Head of caudate nucleus (tissue), 42 donors: ENCODE measurements at regions not wholly inside any gene's neighbourhood (a gene's known extent, or its start where the extent isn't known, plus 50 kb on each side); places are given as distances from the start of the nearest gene placed in this dataset.

ENCODE experiments used
- DNase-seq, 42 donors: peaks; one replicate each; pipeline versions ENCODE4 v3.0.0 to v3.0.0-alpha.2; 2020 to 2021; ENCODE audit warnings: mixed read lengths in 7 of 42
- intact Hi-C: fragments of 100-400 bp; cut with DNase I; formaldehyde crosslinking; loops from one replicate; pipeline ENCODE4 v1.15.0; 2022

DNA sequence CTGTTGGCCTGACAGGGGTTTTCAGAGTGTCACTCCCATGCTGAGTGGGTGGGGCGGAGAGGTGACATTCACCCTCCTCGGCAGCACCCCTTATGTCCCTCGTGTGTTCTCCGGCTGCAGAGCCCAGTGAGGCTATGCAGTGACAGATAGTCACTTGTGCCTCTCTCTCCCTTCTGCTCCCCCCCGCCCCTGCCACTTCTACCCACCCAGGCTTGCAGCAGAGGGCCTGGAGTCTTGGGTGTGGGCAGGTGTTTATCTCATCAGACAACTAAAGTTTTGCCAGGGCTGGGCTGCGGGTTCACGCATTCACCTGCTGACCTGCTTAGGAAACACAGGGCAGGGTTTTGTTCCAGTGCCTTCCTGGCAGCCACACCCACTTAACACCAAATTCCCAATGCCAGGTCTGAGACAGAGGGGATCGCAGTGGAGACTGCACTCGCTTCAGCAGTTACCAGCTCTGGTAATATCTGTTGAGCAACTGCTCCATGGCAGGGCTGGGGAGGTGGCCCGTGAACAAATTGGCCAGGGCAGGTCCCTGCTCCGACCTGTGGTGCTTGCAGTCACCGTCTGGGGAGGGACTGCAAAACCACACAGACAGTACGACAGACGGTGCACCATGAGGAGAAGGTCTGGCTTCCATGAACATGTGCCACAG, 50.5 kb upstream of the ADA2 start:
- intact Hi-C loops = no loop called here

GRCh38 chr22:17269224-17269606, 50.0 kb upstream of the ADA2 start:
- peak in 4 of 42 donors; percentile 32 to 57 (median 50) for DNase-seq
- intact Hi-C loops = no loop called here

More for the DNA sequence above, 50.5 kb upstream of the ADA2 start:
- no peak for DNase-seq
